COLO829 (cell line): ENCODE measurements at regions not wholly inside any gene's neighbourhood (a gene's known extent, or its start where the extent isn't known, plus 50 kb on each side); places are given as distances from the start of the nearest gene placed in this dataset.

Source experiments
- DNase-seq: peaks from one replicate; pipeline ENCODE4 v3.0.0; 2012; ENCODE audit warnings: low spot score

GRCh38 chr4:82031376-82031927 is 342.3 kb downstream of the HNRNPD start:
- DNase-seq = no peak

- DNase-seq = peak; percentile 39
These were observed 356.1 kb downstream of the HNRNPD start for GRCh38 chr4:82017680-82018079.

- peak; percentile 8 for DNase-seq
These were observed 368.6 kb downstream of the HNRNPD start for GRCh38 chr4:82005158-82005557.

GRCh38 chr4:81997313-81997712 is 376.5 kb downstream of the HNRNPD start:
- peak; percentile 13 for DNase-seq

- no peak for DNase-seq
These were observed 382.9 kb downstream of the HNRNPD start for GRCh38 chr4:81990898-81991297.

- no peak for DNase-seq
These were observed 383.6 kb downstream of the HNRNPD start for GRCh38 chr4:81990211-81990610.

GRCh38 chr4:81989202-81989601 is 384.6 kb downstream of the HNRNPD start:
- DNase-seq = no peak

- no peak for DNase-seq
These were observed 385.6 kb downstream of the HNRNPD start for GRCh38 chr4:81988178-81988577.

- DNase-seq = no peak
These were observed 389.0 kb downstream of the HNRNPD start for GRCh38 chr4:81984746-81985145.

GRCh38 chr4:81982846-81983540 is 390.8 kb downstream of the HNRNPD start:
- DNase-seq = no peak

GRCh38 chr4:81981218-81981617 is 392.6 kb downstream of the HNRNPD start:
- DNase-seq = no peak

GRCh38 chr4:81974523-81974922 is 399.3 kb downstream of the HNRNPD start:
- DNase-seq = no peak

GRCh38 chr4:81971637-81972381 is 402.0 kb downstream of the HNRNPD start:
- no peak for DNase-seq

GRCh38 chr4:81971061-81971460 is 402.7 kb downstream of the HNRNPD start:
- DNase-seq = no peak

GRCh38 chr4:81970454-81970853 is 403.3 kb downstream of the HNRNPD start:
- no peak for DNase-seq

GRCh38 chr4:81966676-81967075 is 407.1 kb downstream of the HNRNPD start:
- DNase-seq = no peak

- DNase-seq = no peak
These were observed 407.9 kb downstream of the HNRNPD start for GRCh38 chr4:81965911-81966310.

- no peak for DNase-seq
These were observed 408.3 kb downstream of the HNRNPD start for GRCh38 chr4:81965454-81965853.

GRCh38 chr4:81963763-81964020 is 410.1 kb downstream of the HNRNPD start:
- no peak for DNase-seq

- peak; percentile 62 for DNase-seq
These were observed 410.6 kb downstream of the HNRNPD start for GRCh38 chr4:81963015-81963762.

GRCh38 chr4:81960961-81961360 is 412.8 kb downstream of the HNRNPD start:
- DNase-seq = no peak

- DNase-seq = no peak
These were observed 419.5 kb downstream of the HNRNPD start for GRCh38 chr4:81954271-81954670.

- no peak for DNase-seq
These were observed 421.8 kb downstream of the HNRNPD start for GRCh38 chr4:81951891-81952455.
